ENCODE measurements at regions not wholly inside any gene's neighbourhood (a gene's known extent, or its start where the extent isn't known, plus 50 kb on each side); places are given as distances from the start of the nearest gene placed in this dataset.

DNA sequence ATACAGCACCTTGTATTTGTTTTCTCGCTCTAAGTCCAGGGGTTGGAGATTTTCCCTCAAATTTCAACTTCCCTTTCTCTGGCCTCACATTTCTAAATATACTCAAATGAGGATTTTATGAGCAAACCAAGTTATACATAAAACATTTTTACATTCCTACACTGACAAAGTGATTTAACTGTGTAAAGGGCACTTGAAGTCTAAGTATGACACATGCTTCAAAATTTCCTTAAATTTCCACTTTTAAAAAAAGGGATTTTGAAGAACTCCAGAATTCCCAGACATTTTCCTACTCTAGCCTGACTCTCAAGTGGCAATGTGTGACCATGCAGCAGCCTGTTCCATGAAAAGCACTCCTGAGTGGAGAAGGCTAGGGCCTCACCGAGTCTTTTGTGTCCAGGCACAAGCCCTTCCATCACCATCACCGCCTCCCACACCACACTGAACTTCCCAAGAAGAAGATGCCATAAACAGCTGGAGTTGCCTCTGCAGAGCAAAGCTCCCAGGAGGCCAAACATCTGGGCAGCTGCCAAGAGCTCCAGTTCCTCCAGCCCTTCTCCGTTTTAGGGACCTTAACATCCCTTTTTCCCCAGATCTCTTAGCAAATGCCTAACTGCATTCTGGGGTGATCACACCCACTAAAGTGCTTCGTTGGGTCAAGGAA, 68.9 kb downstream of the NCR2 start:
- Histone ChIP-seq H3K9me2 (replicated peaks; ENCODE audit: control insufficient read depth, low read length) (no peaks in the 10 kb centered on the region), H3K79me2 (ENCODE audit: control insufficient read depth, low read length) (no peaks in the 10 kb centered on the region), H3K36me3 (ENCODE audit: control insufficient read depth, low read length) (no peaks in the 10 kb centered on the region), H3K27me3 (ENCODE audit: control insufficient read depth, low read length) (peaks cover 11% of the 10 kb centered on the region), H4K20me1 (ENCODE audit: control insufficient read depth, insufficient read depth, low read depth, low read length) (no peaks in the 10 kb centered on the region), H3K27ac (ENCODE audit: low read depth, low read length) (no peak overlapping the region), H3K9me3 (ENCODE audit: control insufficient read depth, insufficient read depth, low read length) (no peaks in the 10 kb centered on the region), H3F3A (ENCODE audit: control insufficient read depth, insufficient read depth) (no peaks in the 10 kb centered on the region), H3K4me2 (ENCODE audit: low read length) (no peak overlapping the region), H3K4me3 (ENCODE audit: low read length) (no peak overlapping the region), H3K4me1 (ENCODE audit: control insufficient read depth, low read length) (no peaks in the 10 kb centered on the region)
- TF ChIP-seq EZH2phosphoT487 (IDR thresholded peaks at IDR 0.05; ENCODE audit: borderline replicate concordance, low read length): no peak
- TF ChIP-seq CTCF (IDR thresholded peaks at IDR 0.05; ENCODE audit: low read depth, low read length, poor library complexity, severe bottlenecking): no peak

GRCh38 chr6:41405941-41406727, 70.7 kb downstream of the NCR2 start:
- H3K4me2 ChIP-seq (ENCODE audit: low read length): no peak overlapping the region
- no peak overlapping the region for H3K4me3 ChIP-seq (ENCODE audit: low read length)
- peaks cover 12% of the 10 kb centered on the region for H3K27me3 ChIP-seq (ENCODE audit: control insufficient read depth, low read length)
- TF ChIP-seq CTCF (IDR thresholded peaks at IDR 0.05; ENCODE audit: low read depth, low read length, poor library complexity, severe bottlenecking) (no peak), EZH2phosphoT487 (IDR thresholded peaks at IDR 0.05; ENCODE audit: borderline replicate concordance, low read length) (no peak)
- no peaks in the 10 kb centered on the region for H3K79me2 ChIP-seq (ENCODE audit: control insufficient read depth, low read length)
- no peaks in the 10 kb centered on the region for H3F3A ChIP-seq (ENCODE audit: control insufficient read depth, insufficient read depth)
- H3K27ac ChIP-seq (ENCODE audit: low read depth, low read length): no peak overlapping the region
- no peaks in the 10 kb centered on the region for H3K9me2 ChIP-seq (replicated peaks; ENCODE audit: control insufficient read depth, low read length)
- H4K20me1 ChIP-seq (ENCODE audit: control insufficient read depth, insufficient read depth, low read depth, low read length): no peaks in the 10 kb centered on the region
- no peaks in the 10 kb centered on the region for H3K9me3 ChIP-seq (ENCODE audit: control insufficient read depth, insufficient read depth, low read length)
- H3K4me1 ChIP-seq (ENCODE audit: control insufficient read depth, low read length): no peaks in the 10 kb centered on the region
- H3K36me3 ChIP-seq (ENCODE audit: control insufficient read depth, low read length): no peaks in the 10 kb centered on the region

DNA sequence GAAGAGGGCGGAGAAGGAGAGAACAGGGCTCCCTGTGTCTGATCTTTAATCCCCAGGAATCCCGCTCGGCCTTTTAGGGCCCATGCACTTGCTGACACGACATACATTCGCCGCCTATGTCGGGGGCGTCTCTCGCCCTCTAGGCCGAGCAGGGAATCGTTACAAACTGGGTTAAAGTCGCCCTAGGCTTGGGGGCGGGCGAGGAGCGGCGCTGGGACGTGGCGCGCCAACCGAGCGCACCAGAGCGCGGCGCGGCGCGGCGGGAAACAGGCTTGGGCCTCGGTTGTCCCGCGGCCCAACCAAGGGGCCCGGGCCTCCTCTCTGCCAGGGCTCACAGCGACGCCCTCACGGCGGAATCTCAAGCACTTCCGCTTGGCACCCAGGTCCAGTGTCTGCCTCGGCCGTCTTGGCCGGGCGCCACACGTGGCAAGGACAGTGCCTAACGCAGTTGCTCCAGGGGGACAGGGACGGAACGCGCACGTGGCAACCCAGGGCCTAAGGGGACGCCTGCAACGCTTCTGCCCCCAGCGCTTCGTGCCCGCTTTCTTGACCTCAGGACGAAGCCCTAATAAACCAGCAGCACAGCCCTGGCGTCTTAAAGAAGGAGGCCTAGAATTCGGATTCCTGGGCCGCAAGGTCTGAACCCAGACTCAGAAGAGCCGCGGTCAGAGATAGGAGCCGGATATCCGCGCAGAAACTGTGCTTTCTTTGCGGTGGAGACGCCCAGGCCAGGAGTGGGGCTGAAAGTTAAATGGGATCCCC, 71.5 kb downstream of the NCR2 start:
- TF ChIP-seq EZH2phosphoT487 (IDR thresholded peaks at IDR 0.05; ENCODE audit: borderline replicate concordance, low read length): no peak
- no peak for TF ChIP-seq CTCF (IDR thresholded peaks at IDR 0.05; ENCODE audit: low read depth, low read length, poor library complexity, severe bottlenecking)
- Histone ChIP-seq H3K27ac (ENCODE audit: low read depth, low read length) (no peak overlapping the region), H3K79me2 (ENCODE audit: control insufficient read depth, low read length) (no peaks in the 10 kb centered on the region), H3K27me3 (ENCODE audit: control insufficient read depth, low read length) (peaks cover 12% of the 10 kb centered on the region), H3K9me2 (replicated peaks; ENCODE audit: control insufficient read depth, low read length) (no peaks in the 10 kb centered on the region), H3K4me2 (ENCODE audit: low read length) (no peak overlapping the region), H3K36me3 (ENCODE audit: control insufficient read depth, low read length) (no peaks in the 10 kb centered on the region), H3K4me1 (ENCODE audit: control insufficient read depth, low read length) (no peaks in the 10 kb centered on the region), H3K4me3 (ENCODE audit: low read length) (no peak overlapping the region), H3F3A (ENCODE audit: control insufficient read depth, insufficient read depth) (no peaks in the 10 kb centered on the region), H4K20me1 (ENCODE audit: control insufficient read depth, insufficient read depth, low read depth, low read length) (no peaks in the 10 kb centered on the region), H3K9me3 (ENCODE audit: control insufficient read depth, insufficient read depth, low read length) (no peaks in the 10 kb centered on the region)

Data from DOHH2 (cell line).